DOHH2 (cell line): ENCODE measurements at regions not wholly inside any gene's neighbourhood (a gene's known extent, or its start where the extent isn't known, plus 50 kb on each side); places are given as distances from the start of the nearest gene placed in this dataset.
A peak's percentile ranks its signal among the peaks of the same experiment; 100 is the strongest.

Source experiments
- EZH2phosphoT487 ChIP-seq: fragments of 200-600 bp; sonication (generic); IDR thresholded peaks from 2 replicates; pipeline ENCODE4 v1.6.1; 2017; ENCODE audit warnings: borderline replicate concordance, mild to moderate bottlenecking, antibody characterized with exemption, low read length, moderate library complexity, mixed read lengths
- TF ChIP-seq, protein P1 (sequence below): fragments of 200-600 bp; sonication (generic); IDR thresholded peaks from one replicate; pipeline ENCODE4 v1.5.1; 2014; ENCODE audit warnings: antibody characterized with exemption, mild to moderate bottlenecking, low read depth, low read length; ENCODE audit not compliant: poor library complexity, severe bottlenecking

DNA sequence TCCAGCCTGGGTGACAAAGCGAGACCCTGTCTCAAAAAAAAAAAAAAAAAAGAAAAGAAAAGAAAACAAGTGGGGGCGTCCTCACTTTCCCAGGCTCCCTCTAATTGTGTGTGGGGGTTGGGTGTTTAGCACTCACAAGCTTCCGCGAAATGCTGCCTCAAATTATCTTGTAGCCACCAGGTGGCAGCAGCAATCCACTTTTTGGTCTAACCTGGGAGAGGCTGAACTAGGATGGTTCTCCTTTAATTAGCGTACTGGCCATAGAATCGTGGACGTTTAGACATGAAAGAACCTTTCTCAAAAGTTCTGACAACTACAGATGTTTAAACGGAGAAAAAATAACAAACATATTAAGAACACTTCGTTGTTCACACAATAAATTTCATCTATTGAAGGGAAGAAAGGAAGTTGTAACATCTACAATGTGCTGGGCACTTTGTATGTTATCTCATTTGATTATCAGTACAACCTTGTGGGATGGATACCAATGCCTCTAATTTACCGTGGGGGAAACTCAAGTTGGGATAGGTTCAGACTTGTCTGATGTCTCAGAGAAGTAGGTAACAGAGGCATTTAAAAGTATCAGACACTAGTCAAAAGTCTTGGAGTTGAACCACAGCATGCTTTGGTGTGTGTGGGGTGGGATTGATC, 122.7 kb upstream of the NABP1 start:
- TF ChIP-seq, protein P1, sequence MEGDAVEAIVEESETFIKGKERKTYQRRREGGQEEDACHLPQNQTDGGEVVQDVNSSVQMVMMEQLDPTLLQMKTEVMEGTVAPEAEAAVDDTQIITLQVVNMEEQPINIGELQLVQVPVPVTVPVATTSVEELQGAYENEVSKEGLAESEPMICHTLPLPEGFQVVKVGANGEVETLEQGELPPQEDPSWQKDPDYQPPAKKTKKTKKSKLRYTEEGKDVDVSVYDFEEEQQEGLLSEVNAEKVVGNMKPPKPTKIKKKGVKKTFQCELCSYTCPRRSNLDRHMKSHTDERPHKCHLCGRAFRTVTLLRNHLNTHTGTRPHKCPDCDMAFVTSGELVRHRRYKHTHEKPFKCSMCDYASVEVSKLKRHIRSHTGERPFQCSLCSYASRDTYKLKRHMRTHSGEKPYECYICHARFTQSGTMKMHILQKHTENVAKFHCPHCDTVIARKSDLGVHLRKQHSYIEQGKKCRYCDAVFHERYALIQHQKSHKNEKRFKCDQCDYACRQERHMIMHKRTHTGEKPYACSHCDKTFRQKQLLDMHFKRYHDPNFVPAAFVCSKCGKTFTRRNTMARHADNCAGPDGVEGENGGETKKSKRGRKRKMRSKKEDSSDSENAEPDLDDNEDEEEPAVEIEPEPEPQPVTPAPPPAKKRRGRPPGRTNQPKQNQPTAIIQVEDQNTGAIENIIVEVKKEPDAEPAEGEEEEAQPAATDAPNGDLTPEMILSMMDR: peak; percentile 71
- no peak for TF ChIP-seq EZH2phosphoT487
